ENCODE measurements at regions not wholly inside any gene's neighbourhood (a gene's known extent, or its start where the extent isn't known, plus 50 kb on each side); places are given as distances from the start of the nearest gene placed in this dataset.

DNA sequence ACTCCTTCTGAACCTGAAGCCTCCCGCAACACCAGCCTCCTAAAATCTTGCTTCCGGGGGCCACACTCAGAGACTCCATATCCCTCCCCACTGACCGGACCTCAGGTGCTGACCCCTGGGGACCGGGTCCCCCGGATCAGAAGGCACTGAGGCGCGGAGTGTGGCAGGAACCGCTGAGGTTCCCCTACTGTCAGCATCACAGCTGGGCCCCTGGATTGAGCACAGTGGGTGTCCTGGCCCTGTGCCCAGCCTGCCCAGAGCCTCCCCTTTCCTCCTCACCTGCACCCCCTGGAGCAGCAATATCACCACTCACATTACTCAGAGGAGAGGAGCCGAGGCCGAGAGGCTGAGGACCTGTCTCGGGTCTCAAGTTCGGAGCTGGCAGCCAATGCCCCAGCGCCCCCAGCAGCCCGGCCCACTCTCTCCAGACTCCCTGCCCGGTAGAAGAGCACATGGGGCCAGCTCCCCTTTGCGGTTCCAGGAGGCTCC, 101.2 kb upstream of the EIF5 start:
- TF ChIP-seq POLR2A (IDR thresholded peaks at IDR 0.05), result no peak
- TF ChIP-seq, protein P1, sequence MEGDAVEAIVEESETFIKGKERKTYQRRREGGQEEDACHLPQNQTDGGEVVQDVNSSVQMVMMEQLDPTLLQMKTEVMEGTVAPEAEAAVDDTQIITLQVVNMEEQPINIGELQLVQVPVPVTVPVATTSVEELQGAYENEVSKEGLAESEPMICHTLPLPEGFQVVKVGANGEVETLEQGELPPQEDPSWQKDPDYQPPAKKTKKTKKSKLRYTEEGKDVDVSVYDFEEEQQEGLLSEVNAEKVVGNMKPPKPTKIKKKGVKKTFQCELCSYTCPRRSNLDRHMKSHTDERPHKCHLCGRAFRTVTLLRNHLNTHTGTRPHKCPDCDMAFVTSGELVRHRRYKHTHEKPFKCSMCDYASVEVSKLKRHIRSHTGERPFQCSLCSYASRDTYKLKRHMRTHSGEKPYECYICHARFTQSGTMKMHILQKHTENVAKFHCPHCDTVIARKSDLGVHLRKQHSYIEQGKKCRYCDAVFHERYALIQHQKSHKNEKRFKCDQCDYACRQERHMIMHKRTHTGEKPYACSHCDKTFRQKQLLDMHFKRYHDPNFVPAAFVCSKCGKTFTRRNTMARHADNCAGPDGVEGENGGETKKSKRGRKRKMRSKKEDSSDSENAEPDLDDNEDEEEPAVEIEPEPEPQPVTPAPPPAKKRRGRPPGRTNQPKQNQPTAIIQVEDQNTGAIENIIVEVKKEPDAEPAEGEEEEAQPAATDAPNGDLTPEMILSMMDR (IDR thresholded peaks at IDR 0.05), result no peak
